ENCODE measurements at regions not wholly inside any gene's neighbourhood (a gene's known extent, or its start where the extent isn't known, plus 50 kb on each side); places are given as distances from the start of the nearest gene placed in this dataset.

- TF ChIP-seq CHD7 (IDR thresholded peaks at IDR 0.05; ENCODE audit: insufficient replicate concordance, low read length) = no peak
- TF ChIP-seq MAFK (IDR thresholded peaks at IDR 0.05; ENCODE audit: low read depth, low read length) = no peak
- no peak for TF ChIP-seq POLR2AphosphoS5 (IDR thresholded peaks at IDR 0.05; ENCODE audit: low read depth, low read length)
- no peak for TF ChIP-seq SAP30 (IDR thresholded peaks at IDR 0.05; ENCODE audit: insufficient read depth, insufficient replicate concordance, low read length)
- no peak for TF ChIP-seq BACH1 (IDR thresholded peaks at IDR 0.05; ENCODE audit: low read length)
- TF ChIP-seq KDM1A (IDR thresholded peaks at IDR 0.05; ENCODE audit: borderline replicate concordance, low read length) = no peak
- TF ChIP-seq HDAC2 (IDR thresholded peaks at IDR 0.05; ENCODE audit: borderline replicate concordance in 1 of 2, low read depth in 2 of 2, low read length in 2 of 2) = no peak
- no peak for TF ChIP-seq CEBPB (IDR thresholded peaks at IDR 0.05; ENCODE audit: low read depth, low read length)
- TF ChIP-seq RAD21 (IDR thresholded peaks at IDR 0.05 in 1 of 2, conservative IDR thresholded peaks at IDR 0.05 in 1 of 2; ENCODE audit: low read depth in 2 of 2, low read length in 2 of 2) = no peak
- no peak for TF ChIP-seq CTBP2 (IDR thresholded peaks at IDR 0.05; ENCODE audit: borderline replicate concordance, insufficient read depth, insufficient read length, low read length)
- TF ChIP-seq POLR2A (IDR thresholded peaks at IDR 0.05; ENCODE audit: control extremely low read depth in 1 of 2, low read depth in 2 of 2, low read length in 2 of 2) = no peak
- TF ChIP-seq CBX5 (IDR thresholded peaks at IDR 0.05; ENCODE audit: low read depth, low read length) = no peak
These were observed 1052.3 kb downstream of the AACS start (continued) for GRCh38 chr12:126117502-126117901.
